HG02678 (cell line): ENCODE measurements at regions not wholly inside any gene's neighbourhood (a gene's known extent, or its start where the extent isn't known, plus 50 kb on each side); places are given as distances from the start of the nearest gene placed in this dataset.
"Not testable (repeated sequence)": the region's sequence is repeated elsewhere in the genome, so short reads cannot be mapped to it uniquely, and the experiment has no call there.

Source experiments
- ATAC-seq: cut with Tn5 transposase; IDR thresholded peaks from one replicate; pipeline ENCODE4 v1.9.1; 2021; ENCODE audit warnings: mild to moderate bottlenecking, moderate library complexity; ENCODE audit not compliant: unreplicated experiment

GRCh38 chr6:16911088-16911487 lies 149.8 kb upstream of the ATXN1 start:
- no peak for ATAC-seq

GRCh38 chr6:16909658-16910360 lies 148.5 kb upstream of the ATXN1 start:
- no peak for ATAC-seq

- no peak for ATAC-seq
Observed at GRCh38 chr6:16907991-16908390, 146.7 kb upstream of the ATXN1 start.

DNA sequence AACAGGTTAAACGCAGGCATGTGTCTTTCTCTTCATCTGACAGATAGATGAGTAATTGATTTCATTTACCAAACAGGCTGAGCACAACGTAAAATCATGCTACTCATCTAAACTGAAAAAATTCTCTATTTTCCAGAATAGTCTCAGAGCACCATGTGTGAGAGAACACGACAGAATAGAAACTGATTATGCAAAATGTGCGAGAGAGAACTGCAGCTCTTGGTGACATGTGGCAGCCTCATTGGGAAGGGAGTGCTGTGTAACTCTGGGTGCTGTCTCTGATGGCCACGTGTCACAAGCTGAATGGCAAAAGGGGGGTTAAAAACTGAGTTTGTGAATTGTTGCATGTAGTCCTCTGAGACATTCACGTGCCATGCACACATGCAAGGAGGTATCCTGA lies 143.7 kb upstream of the ATXN1 start:
- ATAC-seq, result no peak

DNA sequence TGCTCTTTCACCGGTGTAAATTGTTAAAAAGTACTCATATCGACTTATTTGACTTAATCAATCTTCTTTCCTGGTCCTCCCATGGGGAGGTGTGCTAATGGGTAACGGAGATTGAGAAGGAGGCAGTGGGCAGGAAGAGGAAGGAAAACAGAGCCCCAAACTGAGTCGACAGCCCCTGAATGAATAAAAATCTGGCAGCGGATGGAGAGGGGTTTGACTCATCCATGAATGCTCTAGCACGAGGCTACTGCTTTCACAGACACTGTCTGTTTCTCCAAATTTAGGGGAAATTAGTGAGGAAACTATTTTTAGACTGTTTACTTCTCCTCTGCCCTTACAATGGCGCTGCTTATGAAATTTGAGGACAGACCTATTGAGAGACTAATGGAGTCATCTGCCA lies 142.2 kb upstream of the ATXN1 start:
- ATAC-seq, result no peak

GRCh38 chr6:16902502-16902901 lies 141.2 kb upstream of the ATXN1 start:
- ATAC-seq, result no peak

DNA sequence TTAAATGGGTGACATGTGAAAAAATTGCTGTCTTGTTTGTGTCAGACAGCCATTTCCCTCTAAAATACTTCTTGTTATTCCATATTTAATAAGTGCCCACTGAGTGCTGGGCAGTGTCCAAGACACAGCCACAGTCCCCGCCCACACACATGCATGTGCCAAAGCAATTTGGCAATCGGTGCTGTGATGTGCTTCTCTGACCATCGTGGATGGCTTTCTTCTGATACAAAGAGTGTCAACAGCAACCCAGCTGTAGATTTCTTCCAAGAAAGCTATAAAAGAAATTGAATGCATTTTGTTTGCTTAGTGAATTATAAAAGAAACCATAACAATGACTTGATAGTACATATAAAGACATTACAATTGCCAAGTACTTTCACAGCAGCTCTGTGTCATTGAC lies 140.5 kb upstream of the ATXN1 start:
- no peak for ATAC-seq

DNA sequence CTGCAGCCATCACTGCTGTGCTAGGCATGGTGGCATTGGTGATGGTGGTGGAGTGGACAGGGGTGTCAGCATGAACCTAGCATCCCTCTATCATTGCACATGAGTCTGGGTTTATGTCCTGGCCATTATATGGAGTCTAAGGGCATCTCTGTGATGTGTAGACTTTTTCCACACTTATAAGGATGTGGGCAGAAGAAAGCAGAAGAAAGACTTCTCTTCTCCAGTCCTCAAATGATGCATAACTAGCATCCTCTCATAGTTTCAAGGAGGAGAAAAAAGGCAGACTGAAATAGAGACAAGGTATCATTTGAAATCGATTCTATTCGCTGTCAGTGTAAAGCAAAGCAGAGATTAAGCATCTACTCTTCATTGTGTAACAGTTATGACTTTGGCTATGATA lies 140.0 kb upstream of the ATXN1 start:
- ATAC-seq, result no peak

GRCh38 chr6:16898640-16899396 lies 137.6 kb upstream of the ATXN1 start:
- ATAC-seq, result no peak

GRCh38 chr6:16897669-16898068 lies 136.4 kb upstream of the ATXN1 start:
- ATAC-seq, result no peak

DNA sequence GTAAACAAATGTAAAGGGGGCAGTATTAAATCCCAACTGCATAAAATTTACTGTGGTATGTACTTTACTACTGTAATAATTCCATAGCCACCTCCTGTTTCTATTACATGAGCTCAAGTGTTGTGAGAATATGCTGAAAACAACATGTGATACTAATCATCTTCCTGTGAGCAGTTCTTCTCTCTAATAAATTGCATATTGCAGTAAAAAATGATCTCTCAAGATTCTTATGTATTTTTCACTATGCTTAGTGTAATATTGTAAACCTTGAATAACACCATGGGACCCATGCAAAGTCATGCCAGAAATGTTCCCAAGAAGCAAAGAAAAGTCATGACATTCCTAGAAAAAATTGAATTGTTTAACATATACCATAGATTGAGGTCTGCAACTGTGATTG lies 133.0 kb upstream of the ATXN1 start:
- no peak for ATAC-seq

GRCh38 chr6:16891110-16891509 lies 129.8 kb upstream of the ATXN1 start:
- ATAC-seq, result not testable (repeated sequence)

DNA sequence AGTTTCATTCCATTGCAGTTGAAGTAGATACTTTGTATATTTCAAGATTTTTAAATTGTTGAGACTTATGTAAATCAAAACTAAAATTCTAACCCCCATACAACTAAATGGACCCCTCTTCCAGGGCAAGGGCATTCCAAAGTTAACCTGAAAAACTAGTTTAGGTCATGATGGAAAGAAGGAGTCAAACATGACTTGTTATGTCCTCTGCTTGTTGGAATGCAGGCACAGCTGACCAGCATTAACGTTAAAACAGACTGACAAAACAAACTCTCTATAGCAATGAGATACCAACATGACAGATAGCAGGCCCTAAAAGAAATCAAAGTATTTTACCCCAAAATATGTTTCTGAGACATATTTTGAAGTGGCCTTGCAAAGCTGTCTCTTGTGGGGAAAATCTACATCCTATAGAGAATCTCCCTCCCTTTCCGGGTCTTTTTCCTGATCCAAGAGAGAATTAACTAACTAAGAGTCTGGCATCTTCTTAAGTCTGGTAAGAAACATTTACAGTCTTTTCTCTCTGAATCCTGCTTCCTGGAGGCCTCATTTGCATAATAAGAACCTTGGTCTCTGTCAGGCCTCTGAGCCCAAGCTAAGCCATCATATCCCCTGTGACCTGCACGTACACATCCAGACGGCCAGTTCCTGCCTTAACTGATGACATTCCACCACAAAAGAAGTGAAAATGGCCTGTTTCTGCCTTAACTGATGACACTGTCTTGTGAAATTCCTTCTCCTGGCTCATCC lies 124.3 kb upstream of the ATXN1 start:
- ATAC-seq, result no peak

DNA sequence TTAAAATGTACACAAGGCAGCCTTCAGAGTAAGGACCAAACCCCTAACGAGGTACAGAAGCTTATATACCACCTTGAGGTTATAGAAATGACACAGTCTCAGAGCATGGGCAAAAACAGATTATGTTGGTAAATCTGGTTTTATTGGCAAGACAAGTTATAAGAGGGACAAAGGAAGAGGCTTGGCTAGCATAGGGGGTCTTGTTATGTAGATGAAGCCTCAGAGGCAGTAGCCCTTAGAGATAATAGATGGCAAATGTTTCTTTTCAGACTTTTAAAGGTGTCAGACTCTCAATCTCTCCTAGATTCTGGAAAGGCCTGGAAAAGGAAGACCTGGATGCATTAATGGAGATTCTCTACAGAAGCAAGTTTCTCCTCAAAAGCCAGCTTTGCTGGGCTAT lies 123.3 kb upstream of the ATXN1 start:
- ATAC-seq, result no peak

DNA sequence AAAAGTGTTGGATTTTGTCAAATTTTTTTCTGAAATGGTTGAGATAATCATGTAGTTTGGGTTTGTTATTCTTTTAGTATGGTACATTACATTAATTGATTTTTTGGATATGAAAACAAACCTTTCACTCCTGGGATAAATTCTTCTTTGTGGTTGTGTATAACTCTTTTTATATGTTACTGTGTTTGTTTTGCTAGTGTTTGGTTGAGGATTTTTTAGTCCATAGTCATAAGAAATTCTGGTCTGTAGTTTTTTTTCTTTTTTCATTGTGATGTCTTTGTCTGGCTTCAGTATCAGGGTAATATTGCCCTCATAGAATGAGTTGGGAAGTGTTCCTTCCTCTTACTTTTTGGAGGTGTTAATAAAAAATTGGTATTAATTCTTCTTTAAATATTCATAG lies 122.2 kb upstream of the ATXN1 start:
- ATAC-seq, result no peak

- ATAC-seq, result no peak
Observed at GRCh38 chr6:16882230-16882629, 121.0 kb upstream of the ATXN1 start.

DNA sequence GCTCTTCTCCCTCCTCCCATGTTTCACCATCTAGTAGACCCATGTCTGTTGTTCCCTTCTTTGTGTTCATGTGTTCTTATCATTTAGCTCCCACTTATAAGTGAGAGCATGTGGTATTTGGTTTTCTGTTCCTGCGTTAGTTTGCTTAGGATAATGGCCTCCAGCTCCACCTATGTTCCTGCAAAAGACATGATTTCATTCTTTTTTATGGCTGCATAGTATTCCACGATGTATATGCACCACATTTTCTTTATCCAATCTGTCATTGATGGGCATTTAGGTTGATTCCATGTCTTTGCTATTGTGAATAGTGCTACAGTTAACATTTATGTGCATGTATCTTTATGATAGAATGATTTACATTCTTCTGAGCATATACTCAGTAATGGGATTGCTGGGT lies 115.6 kb upstream of the ATXN1 start:
- not testable (repeated sequence) for ATAC-seq

DNA sequence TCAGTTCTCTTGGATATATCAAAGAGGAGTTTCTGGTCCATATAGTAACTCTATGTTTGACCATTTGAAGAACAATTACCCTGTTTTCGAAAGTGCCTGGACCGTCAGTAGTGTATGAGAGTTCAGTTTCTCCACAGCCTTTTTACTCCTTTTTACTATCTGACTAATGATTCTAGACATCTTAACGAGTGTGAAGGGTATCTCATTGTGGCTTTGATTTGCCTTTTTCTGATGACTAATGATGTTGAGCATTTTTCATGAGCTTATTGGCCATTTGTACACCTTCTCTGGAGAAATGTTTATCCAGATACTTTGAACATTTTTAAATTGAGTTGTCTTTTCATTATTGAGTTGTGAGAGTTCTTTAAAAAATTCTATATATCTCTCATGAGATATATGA lies 114.9 kb upstream of the ATXN1 start:
- ATAC-seq, result no peak

GRCh38 chr6:16873698-16874097 lies 112.4 kb upstream of the ATXN1 start:
- no peak for ATAC-seq

DNA sequence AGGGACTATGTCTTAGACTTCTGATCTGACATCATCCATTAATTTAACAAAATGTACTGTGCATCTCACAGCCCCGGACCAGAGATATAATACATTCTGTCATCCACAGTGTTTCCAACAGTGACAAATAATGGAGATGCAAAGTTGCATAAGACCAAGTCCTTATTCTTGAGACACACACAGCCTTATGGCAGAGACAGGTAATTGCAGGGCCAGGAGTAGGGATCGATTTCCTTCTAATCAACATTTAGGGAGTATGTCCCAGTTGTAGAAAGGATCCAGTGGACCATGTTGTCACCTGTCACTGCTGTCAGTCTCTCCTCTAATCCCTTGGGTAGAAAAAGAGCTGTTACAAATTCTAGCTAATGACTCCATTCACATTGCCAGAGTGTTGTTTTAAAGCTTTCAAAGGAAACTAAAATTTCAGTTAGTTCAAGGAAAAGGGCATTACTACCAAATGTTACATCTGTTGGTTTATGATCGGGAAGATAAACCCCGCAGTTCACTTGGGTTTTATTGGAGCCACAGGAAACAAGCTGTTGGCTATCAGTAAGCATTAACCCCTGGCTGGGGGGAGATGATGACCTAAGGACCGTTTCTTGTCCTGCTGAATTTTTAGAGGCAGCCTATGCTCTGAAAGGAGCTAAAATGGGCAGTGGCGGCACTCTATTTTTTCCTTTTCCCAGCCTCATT lies 111.4 kb upstream of the ATXN1 start:
- ATAC-seq, result no peak

GRCh38 chr6:16871047-16871446 lies 109.8 kb upstream of the ATXN1 start:
- ATAC-seq, result no peak
